ENCODE measurements at regions not wholly inside any gene's neighbourhood (a gene's known extent, or its start where the extent isn't known, plus 50 kb on each side); places are given as distances from the start of the nearest gene placed in this dataset.

DNA sequence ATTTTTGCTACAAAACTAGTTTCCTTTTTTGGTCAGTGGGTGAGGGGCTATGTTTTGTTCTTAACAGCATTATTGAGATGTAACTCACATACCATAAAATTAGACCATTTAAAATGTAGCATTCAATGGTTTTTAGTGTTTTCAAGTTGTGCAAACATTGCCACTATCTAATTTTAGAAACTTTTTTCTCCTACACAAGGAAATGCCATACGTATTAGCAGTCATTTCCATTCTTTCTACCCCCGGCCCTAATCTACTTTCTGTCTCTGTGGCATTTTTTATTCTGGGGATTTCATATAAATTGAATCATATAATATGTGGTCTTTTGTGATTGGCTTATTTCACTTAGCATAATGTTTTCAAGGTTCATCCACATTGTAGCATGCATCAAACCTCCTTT is 55.0 kb upstream of the TIPARP start:
- Histone ChIP-seq H2AFZ (ENCODE audit: control insufficient read depth, low read length) (no peak overlapping the region), H3K4me2 (ENCODE audit: control insufficient read depth, extremely low read depth, insufficient read depth, low read depth, low read length) (no peak overlapping the region), H3K27me3 (ENCODE audit: control insufficient read depth, extremely low read depth, insufficient read depth, low read length) (no peaks in the 10 kb centered on the region), H3K27ac (ENCODE audit: control insufficient read depth, insufficient read depth, low read length) (no peak overlapping the region), H3K9ac (ENCODE audit: control insufficient read depth, extremely low read depth, insufficient read depth, low read length) (no peak overlapping the region), H3K4me3 (ENCODE audit: control insufficient read depth in 2 of 3, extremely low read depth in 1 of 3, insufficient read depth in 2 of 3, low read depth in 1 of 3, low read length in 3 of 3) (no peak overlapping the region), H3K9me1 (ENCODE audit: control insufficient read depth, extremely low read depth, insufficient read depth, low read length) (no peaks in the 10 kb centered on the region), H3K36me3 (ENCODE audit: control insufficient read depth in 2 of 2, extremely low read depth in 1 of 2, insufficient read depth in 2 of 2, low read length in 2 of 2) (no peaks in the 10 kb centered on the region), H3K4me1 (ENCODE audit: control insufficient read depth, extremely low read depth, insufficient read depth, low read length) (peaks cover 51% of the 10 kb centered on the region), H4K20me1 (ENCODE audit: control insufficient read depth, extremely low read depth, insufficient read depth, low read length) (no peaks in the 10 kb centered on the region), H3K79me2 (ENCODE audit: control insufficient read depth, insufficient read depth, low read length) (no peaks in the 10 kb centered on the region), H3K9me3 (ENCODE audit: control insufficient read depth, low read depth, low read length) (no peaks in the 10 kb centered on the region)
- DNase-seq (ENCODE audit: low read depth, low spot score) (no peak), FAIRE-seq (no peak)
- no peak for TF ChIP-seq EZH2 (IDR thresholded peaks at IDR 0.05; ENCODE audit: low read length)
- TF ChIP-seq, protein P1, sequence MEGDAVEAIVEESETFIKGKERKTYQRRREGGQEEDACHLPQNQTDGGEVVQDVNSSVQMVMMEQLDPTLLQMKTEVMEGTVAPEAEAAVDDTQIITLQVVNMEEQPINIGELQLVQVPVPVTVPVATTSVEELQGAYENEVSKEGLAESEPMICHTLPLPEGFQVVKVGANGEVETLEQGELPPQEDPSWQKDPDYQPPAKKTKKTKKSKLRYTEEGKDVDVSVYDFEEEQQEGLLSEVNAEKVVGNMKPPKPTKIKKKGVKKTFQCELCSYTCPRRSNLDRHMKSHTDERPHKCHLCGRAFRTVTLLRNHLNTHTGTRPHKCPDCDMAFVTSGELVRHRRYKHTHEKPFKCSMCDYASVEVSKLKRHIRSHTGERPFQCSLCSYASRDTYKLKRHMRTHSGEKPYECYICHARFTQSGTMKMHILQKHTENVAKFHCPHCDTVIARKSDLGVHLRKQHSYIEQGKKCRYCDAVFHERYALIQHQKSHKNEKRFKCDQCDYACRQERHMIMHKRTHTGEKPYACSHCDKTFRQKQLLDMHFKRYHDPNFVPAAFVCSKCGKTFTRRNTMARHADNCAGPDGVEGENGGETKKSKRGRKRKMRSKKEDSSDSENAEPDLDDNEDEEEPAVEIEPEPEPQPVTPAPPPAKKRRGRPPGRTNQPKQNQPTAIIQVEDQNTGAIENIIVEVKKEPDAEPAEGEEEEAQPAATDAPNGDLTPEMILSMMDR (optimal IDR thresholded peaks at IDR 0.05 in 1 of 3, IDR thresholded peaks at IDR 0.05 in 1 of 3, conservative IDR thresholded peaks at IDR 0.05 in 1 of 3; ENCODE audit: extremely low read depth in 1 of 3, insufficient read depth in 2 of 3, low read length in 3 of 3) = no peak
- dilution Hi-C loops (cut with MboI; ENCODE audit: extremely low pct_ligation_motif_present, low sequenced_read_pairs) = no loop called here

DNA sequence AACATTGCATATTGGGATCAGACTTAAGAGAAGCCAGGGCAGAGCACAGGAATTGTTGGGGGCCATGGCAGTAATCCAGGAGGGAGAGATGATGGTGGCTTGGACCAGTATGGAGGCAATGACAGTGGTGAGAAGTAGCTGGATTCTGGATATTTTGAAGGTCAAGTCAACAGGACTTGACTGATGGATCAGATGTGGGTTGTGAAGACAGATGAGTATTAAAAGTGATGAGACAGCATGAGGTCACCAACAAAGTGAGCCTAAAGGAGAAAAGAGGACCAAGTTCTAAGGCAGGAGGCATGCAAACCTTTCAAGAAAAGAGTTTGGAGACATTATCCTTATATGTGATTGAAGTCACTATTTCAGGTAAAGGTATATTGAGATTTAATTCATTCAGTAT is 56.6 kb upstream of the TIPARP start:
- dilution Hi-C loops (cut with MboI; ENCODE audit: extremely low pct_ligation_motif_present, low sequenced_read_pairs) = no loop called here
- Histone ChIP-seq H3K27me3 (ENCODE audit: control insufficient read depth, extremely low read depth, insufficient read depth, low read length) (no peaks in the 10 kb centered on the region), H3K9me3 (ENCODE audit: control insufficient read depth, low read depth, low read length) (no peaks in the 10 kb centered on the region), H3K4me3 (ENCODE audit: control insufficient read depth in 2 of 3, extremely low read depth in 1 of 3, insufficient read depth in 2 of 3, low read depth in 1 of 3, low read length in 3 of 3) (no peak overlapping the region), H2AFZ (ENCODE audit: control insufficient read depth, low read length) (no peak overlapping the region), H3K36me3 (ENCODE audit: control insufficient read depth in 2 of 2, extremely low read depth in 1 of 2, insufficient read depth in 2 of 2, low read length in 2 of 2) (no peaks in the 10 kb centered on the region), H3K4me1 (ENCODE audit: control insufficient read depth, extremely low read depth, insufficient read depth, low read length) (peaks cover 55% of the 10 kb centered on the region), H3K9ac (ENCODE audit: control insufficient read depth, extremely low read depth, insufficient read depth, low read length) (no peak overlapping the region), H4K20me1 (ENCODE audit: control insufficient read depth, extremely low read depth, insufficient read depth, low read length) (no peaks in the 10 kb centered on the region), H3K79me2 (ENCODE audit: control insufficient read depth, insufficient read depth, low read length) (no peaks in the 10 kb centered on the region), H3K9me1 (ENCODE audit: control insufficient read depth, extremely low read depth, insufficient read depth, low read length) (no peaks in the 10 kb centered on the region), H3K4me2 (ENCODE audit: control insufficient read depth, extremely low read depth, insufficient read depth, low read depth, low read length) (peak overlapping the region; percentile 34), H3K27ac (ENCODE audit: control insufficient read depth, insufficient read depth, low read length) (peak overlapping the region; percentile 39)
- TF ChIP-seq, protein P1 (optimal IDR thresholded peaks at IDR 0.05 in 1 of 3, IDR thresholded peaks at IDR 0.05 in 1 of 3, conservative IDR thresholded peaks at IDR 0.05 in 1 of 3; ENCODE audit: extremely low read depth in 1 of 3, insufficient read depth in 2 of 3, low read length in 3 of 3) = no peak
- no peak for TF ChIP-seq EZH2 (IDR thresholded peaks at IDR 0.05; ENCODE audit: low read length)
- FAIRE-seq (no peak), DNase-seq (ENCODE audit: low read depth, low spot score) (no peak)
